ENCODE measurements at regions not wholly inside any gene's neighbourhood (a gene's known extent, or its start where the extent isn't known, plus 50 kb on each side); places are given as distances from the start of the nearest gene placed in this dataset.
"Not testable (repeated sequence)": the region's sequence is repeated elsewhere in the genome, so short reads cannot be mapped to it uniquely, and the experiment has no call there.

GRCh38 chr10:33487014-33487776 is 152.7 kb upstream of the NRP1 start:
- DNase-seq = no peak

- no peak for DNase-seq
Measured at GRCh38 chr10:33485276-33485675, 150.8 kb upstream of the NRP1 start.

- no peak for DNase-seq
Measured at GRCh38 chr10:33484787-33485186, 150.3 kb upstream of the NRP1 start.

DNA sequence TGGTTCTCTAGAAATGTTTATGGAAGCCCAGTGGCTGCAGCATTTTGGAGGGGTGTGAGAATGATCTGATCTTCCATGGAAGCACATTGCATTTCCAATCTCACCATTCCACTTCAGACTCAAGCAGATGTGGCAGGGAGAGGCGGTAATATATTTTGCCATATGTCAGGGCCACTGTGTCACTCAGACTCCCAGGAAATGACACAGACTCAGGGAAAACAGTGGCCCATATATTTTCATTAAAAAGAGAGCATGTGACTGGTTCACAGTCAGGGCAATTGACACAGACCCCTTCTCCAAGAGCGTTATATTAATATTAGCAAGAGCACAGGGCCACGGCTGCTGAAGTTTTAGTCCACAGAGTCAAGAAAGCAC is 149.3 kb upstream of the NRP1 start:
- no peak for DNase-seq

- DNase-seq = no peak
Measured at GRCh38 chr10:33483124-33483815, 148.8 kb upstream of the NRP1 start.

- DNase-seq = no peak
Measured at GRCh38 chr10:33482486-33482885, 148.0 kb upstream of the NRP1 start.

GRCh38 chr10:33481184-33481583 is 146.7 kb upstream of the NRP1 start:
- DNase-seq = no peak

DNA sequence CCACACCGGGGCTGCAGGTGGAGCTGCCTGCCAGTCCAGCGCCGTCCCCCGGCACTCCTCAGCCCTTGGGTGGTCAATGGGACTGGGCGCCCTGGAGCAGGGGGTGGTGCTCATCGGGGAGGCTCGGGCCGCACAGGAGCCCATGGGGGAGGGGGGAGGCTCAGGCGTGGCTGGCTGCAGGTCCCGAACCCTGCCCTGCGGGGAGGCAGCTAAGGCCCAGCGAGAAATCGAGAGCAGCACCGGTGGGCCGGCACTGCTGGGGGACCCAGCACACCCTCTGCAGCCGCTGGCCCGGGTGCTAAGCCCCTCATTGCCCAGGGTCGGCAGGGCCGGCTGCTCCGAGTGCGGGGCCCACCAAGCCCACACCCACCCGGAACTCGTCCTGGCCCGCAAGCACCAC is 145.9 kb upstream of the NRP1 start:
- DNase-seq = not testable (repeated sequence)

- no peak for DNase-seq
Measured at GRCh38 chr10:33478675-33479125, 144.2 kb upstream of the NRP1 start.

DNA sequence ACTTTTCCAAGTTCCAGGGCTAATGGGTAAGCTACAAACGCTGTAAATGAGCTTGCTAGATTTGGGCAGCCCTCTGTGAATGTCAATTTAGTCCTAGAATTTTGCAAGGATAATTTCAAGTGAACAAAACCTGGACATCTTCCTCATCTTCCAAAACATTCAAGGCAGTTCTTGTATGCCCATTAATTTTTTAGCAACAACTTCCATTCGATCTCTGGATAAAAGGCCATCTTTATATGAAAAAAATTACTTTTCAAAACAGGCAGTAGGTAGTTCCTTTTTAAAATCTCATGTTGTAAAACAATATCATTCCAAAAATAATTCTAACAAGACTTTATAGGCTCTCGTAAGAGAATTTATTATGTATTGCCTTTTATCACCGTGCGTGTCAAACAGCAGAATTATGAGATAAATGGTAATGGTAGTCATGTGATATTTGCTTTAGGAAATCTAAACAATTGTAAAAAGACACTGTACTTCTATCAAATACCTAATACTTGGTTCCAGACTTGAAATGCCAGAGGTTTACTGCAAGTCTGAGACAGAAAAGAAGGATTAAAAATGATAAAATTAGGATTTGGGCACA is 143.7 kb upstream of the NRP1 start:
- DNase-seq = no peak

- no peak for DNase-seq
Measured at GRCh38 chr10:33477291-33478088, 143.0 kb upstream of the NRP1 start.

GRCh38 chr10:33476757-33477273 is 142.3 kb upstream of the NRP1 start:
- DNase-seq = no peak

DNA sequence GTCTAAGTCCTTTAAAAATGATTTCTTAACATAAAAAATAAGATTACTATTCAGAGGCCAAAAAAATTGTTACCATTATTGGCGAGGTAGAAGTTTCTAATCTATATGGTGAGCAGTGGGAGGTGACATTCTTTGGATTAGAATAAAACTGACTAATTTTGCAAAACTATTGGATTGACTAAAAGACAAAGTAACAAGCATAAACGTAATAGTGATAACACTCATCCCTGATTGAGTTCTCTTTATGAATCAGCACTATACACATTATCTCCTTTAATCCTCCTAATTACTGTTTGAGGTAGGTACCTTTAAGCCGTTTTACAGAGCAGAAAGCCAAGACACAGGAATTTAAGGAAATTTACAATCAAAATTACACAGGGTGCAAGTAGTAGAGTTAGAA is 139.2 kb upstream of the NRP1 start:
- no peak for DNase-seq

GRCh38 chr10:33468006-33468405 is 133.5 kb upstream of the NRP1 start:
- DNase-seq = not testable (repeated sequence)

DNA sequence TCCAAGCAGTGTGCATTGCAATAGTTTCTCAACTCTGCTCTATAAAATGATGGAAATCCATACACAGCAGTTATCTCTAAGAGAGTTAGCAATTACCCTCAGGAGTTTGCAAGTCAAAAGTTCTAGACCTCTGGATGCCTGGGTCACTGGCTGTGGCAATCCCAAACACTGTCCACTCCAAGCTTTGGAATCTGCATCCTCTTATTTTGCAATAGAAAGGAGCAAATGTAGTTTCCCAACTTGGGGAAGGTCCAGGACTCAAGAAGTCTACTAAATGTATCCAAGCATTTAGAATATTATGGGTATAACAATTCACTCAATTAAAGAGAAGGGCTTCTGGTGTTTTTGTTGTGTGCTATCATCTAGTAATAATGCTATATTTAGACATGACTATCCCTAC is 131.3 kb upstream of the NRP1 start:
- DNase-seq = no peak

DNA sequence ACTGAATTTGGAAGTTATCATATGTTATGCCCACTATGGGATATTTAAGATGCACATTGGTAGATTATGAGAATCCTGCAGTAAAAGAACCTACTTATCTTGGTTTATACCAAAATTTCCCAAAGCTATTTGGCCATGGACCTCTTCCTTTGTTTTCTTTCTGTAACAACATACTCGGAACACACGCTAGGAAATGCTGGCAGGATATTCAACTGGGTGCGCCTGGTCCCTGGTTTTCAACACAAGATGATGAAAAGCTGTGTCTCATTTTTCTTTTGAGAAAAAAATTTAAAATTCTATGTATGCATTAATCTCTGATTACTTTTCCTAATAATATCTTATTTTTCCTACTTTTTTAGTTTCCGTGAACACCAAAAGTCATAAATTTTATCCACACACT is 128.5 kb upstream of the NRP1 start:
- no peak for DNase-seq

DNA sequence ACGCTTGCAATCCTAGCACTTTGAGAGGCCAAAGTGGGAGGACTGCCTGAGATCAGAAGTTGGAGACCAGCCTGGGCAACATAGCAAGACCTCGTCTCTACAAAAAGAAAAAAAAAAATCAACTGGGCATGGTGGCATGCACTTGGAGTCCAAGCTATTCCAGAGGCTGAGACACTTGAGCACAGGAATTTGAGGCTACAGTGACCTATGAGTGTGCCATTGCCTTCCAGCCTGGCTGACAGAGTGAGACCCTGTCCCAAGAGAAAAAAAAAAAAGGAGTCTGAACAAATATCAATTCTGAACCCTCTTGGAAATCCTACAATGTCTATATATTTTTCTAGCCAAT is 126.8 kb upstream of the NRP1 start:
- no peak for DNase-seq

DNA sequence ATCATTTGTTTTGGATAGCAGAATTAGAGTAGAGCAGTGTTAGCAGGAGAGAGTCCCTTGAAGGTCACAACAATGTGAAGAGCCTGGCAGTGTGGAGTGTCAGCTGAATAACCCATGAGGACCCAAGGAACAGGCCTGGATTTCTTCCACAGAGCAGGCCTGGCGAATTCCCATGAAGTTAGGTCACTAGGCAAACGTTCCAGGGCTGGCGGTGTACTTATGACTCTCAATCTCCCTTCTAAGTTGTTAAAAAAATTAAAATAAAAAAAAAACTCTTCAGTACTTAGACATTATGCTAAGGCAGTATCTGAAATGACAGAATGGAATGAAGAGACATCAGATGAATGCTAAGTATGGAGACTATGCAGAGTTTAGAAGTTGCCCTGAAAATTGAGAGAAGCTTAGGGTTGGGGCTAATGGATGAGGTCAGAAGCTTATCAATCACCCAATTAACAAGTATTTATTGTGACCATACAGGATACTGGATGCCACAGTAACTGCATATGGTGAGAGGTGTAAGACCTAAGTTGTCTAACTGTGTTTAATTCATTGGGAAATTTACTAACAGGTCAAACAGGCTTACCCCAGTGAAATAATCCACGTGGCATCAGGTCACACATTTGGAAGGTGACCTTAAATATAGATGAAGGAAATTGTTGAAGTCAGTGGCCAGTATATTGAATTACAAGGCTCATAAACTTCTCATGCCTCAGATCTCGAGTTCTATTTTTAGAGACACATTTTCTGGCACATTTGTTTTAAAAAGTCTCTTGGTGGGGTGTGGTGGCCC is 126.2 kb upstream of the NRP1 start:
- no peak for DNase-seq

GRCh38 chr10:33459602-33460001 is 125.1 kb upstream of the NRP1 start:
- DNase-seq = no peak

DNA sequence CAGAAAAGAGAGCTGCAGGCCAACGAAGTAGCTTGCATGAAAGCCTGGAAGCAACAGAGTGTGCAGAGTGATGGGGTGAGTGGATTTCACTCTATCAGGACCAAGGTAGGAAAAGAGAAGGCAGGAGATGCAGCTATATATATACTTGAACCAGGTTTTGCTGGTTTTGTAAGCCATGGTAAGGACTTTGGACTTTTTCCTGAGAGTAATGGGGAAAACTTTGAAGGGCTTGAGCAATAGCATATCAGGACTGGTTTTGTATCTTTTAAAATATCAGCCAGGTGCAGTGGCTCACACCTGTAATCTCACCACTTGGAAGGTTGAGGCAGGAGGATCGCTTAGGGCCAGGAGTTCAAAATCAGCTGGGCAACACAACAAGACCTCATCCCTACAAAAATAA is 120.6 kb upstream of the NRP1 start:
- DNase-seq = no peak

DNA sequence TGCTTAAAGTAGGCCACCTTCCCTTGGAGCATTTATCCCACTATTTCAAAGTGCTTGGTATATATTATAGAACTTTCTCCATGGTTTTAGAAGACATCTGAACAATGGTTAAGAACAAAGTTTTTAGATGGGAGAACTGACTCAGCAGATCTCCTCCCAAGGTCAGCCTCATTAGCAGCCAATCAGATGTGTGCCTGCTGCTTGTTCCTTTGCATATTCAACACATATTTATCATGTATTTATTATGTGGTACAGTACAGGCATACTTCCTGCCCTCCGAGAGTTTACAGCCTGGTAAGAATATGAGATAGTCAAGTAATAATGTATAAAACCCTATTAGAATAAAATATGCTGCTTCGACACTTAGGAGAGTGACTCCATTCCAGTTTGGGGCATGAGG is 120.1 kb upstream of the NRP1 start:
- no peak for DNase-seq

Measured in NCI-H446 (cell line).